ENCODE measurements at regions not wholly inside any gene's neighbourhood (a gene's known extent, or its start where the extent isn't known, plus 50 kb on each side); places are given as distances from the start of the nearest gene placed in this dataset.

DNA sequence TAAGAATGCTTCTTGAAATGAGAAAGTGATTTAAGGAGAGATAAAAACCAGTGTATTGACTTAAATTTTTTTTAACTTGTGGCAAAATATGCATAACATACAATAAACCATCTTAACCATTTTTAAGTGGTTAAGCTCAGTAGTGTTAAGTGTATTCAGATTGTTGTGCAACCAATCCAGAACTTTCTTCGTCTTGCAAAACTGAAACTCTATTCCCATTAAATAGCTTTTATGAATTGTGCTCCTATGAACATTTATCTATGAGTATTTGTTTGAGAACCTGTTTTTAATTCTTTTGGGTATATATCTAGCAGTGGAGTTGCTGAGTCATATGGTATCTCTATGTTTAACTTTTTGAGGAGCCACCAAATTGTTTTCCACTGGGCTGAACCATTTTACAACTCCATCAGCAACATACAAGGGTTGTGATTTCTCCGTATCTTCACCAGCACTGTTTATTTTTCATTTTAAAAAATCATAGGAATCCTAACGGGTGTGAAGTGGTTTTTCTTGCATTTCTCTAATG is 76.6 kb upstream of the ACTBL2 start:
- TF ChIP-seq ZNF274 (IDR thresholded peaks at IDR 0.05; ENCODE audit: low read depth, low read length) (no peak), SUZ12 (IDR thresholded peaks at IDR 0.05; ENCODE audit: extremely low read depth, insufficient read depth, insufficient read length) (no peak), YY1 (IDR thresholded peaks at IDR 0.05; ENCODE audit: insufficient read depth, insufficient read length) (no peak)
